ENCODE measurements at regions not wholly inside any gene's neighbourhood (a gene's known extent, or its start where the extent isn't known, plus 50 kb on each side); places are given as distances from the start of the nearest gene placed in this dataset.

DNA sequence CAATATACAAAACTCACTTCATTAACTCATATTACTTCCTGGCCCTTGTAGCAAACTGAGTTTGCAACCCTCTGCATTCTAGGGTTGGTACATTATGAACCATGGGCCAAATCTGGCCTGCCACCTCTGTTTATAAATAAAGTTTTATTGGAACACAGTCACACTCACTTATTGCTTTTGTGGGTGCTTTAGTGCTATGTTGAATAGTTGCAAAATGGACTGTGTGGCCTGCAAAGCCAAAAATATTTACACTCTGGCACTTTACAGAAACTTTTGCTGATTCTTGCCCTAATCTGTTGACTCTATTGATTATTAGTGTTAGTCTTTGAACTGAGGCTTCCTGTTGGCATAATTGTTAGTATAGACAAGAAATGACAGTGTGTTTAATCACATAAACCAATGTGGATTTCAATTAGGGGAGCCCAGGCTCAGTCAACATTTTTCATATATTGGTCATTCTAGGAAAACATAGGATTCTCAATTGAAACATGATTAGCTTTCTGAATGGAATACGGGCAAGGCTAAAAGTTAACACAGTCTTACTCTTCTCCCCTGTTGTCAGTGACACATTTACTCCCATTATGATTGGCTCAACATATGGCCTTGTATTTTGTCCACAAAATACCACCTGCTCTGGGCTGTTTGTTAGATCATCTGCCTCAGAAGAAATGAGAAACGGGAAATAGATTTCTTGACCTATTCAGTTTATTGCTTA, 241.9 kb upstream of the ZFP64 start (continued):
- no peak; the same call in 1 of the 2 replicates for TF ChIP-seq ZKSCAN8 (CRISPR knock-in tag; IDR thresholded peaks at IDR 0.05; ENCODE audit: borderline replicate concordance)
- TF ChIP-seq TP53 (CRISPR knock-in tag; conservative IDR thresholded peaks at IDR 0.05): no peak
- TF ChIP-seq KLF15 (CRISPR knock-in tag; IDR thresholded peaks at IDR 0.05; ENCODE audit: borderline replicate concordance): no peak
- TF ChIP-seq ZNF44 (CRISPR knock-in tag; IDR thresholded peaks at IDR 0.05): no peak
- TF ChIP-seq, protein P1, sequence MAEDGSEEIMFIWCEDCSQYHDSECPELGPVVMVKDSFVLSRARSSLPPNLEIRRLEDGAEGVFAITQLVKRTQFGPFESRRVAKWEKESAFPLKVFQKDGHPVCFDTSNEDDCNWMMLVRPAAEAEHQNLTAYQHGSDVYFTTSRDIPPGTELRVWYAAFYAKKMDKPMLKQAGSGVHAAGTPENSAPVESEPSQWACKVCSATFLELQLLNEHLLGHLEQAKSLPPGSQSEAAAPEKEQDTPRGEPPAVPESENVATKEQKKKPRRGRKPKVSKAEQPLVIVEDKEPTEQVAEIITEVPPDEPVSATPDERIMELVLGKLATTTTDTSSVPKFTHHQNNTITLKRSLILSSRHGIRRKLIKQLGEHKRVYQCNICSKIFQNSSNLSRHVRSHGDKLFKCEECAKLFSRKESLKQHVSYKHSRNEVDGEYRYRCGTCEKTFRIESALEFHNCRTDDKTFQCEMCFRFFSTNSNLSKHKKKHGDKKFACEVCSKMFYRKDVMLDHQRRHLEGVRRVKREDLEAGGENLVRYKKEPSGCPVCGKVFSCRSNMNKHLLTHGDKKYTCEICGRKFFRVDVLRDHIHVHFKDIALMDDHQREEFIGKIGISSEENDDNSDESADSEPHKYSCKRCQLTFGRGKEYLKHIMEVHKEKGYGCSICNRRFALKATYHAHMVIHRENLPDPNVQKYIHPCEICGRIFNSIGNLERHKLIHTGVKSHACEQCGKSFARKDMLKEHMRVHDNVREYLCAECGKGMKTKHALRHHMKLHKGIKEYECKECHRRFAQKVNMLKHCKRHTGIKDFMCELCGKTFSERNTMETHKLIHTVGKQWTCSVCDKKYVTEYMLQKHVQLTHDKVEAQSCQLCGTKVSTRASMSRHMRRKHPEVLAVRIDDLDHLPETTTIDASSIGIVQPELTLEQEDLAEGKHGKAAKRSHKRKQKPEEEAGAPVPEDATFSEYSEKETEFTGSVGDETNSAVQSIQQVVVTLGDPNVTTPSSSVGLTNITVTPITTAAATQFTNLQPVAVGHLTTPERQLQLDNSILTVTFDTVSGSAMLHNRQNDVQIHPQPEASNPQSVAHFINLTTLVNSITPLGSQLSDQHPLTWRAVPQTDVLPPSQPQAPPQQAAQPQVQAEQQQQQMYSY (CRISPR knock-in tag; IDR thresholded peaks at IDR 0.05): no peak
- TF ChIP-seq, protein P2, sequence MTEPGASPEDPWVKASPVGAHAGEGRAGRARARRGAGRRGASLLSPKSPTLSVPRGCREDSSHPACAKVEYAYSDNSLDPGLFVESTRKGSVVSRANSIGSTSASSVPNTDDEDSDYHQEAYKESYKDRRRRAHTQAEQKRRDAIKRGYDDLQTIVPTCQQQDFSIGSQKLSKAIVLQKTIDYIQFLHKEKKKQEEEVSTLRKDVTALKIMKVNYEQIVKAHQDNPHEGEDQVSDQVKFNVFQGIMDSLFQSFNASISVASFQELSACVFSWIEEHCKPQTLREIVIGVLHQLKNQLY (CRISPR knock-in tag; IDR thresholded peaks at IDR 0.05): peak; percentile 76; the same call in 1 of the 2 replicates
- no peak for TF ChIP-seq PRMT3 (CRISPR knock-in tag; IDR thresholded peaks at IDR 0.05; ENCODE audit: borderline replicate concordance, low read depth)
- TF ChIP-seq IRF2 (CRISPR knock-in tag; IDR thresholded peaks at IDR 0.05): peak; percentile 74; the same call in 1 of the 2 replicates
- peak; percentile 57 for TF ChIP-seq HDAC1 (CRISPR knock-in tag; IDR thresholded peaks at IDR 0.05)
- TF ChIP-seq, protein P3, sequence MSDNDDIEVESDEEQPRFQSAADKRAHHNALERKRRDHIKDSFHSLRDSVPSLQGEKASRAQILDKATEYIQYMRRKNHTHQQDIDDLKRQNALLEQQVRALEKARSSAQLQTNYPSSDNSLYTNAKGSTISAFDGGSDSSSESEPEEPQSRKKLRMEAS (IDR thresholded peaks at IDR 0.05): no peak; the same call in 1 of the 2 replicates
- TF ChIP-seq ZNF282 (IDR thresholded peaks at IDR 0.05; ENCODE audit: partially characterized antibody): no peak
- no peak for TF ChIP-seq SIX1 (CRISPR knock-in tag; IDR thresholded peaks at IDR 0.05; ENCODE audit: borderline replicate concordance)
- no peak for TF ChIP-seq ZNF451 (CRISPR knock-in tag; IDR thresholded peaks at IDR 0.05)
- no peak for TF ChIP-seq XRCC5 (optimal IDR thresholded peaks at IDR 0.05; ENCODE audit: low read length)
- TF ChIP-seq ZMYM3 (CRISPR knock-in tag; IDR thresholded peaks at IDR 0.05): peak; percentile 48; the same call in 1 of the 2 replicates
- TF ChIP-seq ZFX (CRISPR knock-in tag; IDR thresholded peaks at IDR 0.05; ENCODE audit: low read depth): peak; percentile 42
- no peak for TF ChIP-seq PTBP1 (IDR thresholded peaks at IDR 0.05; ENCODE audit: low read depth, low read length, poor library complexity, severe bottlenecking)
- TF ChIP-seq, protein P4, sequence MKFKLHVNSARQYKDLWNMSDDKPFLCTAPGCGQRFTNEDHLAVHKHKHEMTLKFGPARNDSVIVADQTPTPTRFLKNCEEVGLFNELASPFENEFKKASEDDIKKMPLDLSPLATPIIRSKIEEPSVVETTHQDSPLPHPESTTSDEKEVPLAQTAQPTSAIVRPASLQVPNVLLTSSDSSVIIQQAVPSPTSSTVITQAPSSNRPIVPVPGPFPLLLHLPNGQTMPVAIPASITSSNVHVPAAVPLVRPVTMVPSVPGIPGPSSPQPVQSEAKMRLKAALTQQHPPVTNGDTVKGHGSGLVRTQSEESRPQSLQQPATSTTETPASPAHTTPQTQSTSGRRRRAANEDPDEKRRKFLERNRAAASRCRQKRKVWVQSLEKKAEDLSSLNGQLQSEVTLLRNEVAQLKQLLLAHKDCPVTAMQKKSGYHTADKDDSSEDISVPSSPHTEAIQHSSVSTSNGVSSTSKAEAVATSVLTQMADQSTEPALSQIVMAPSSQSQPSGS (CRISPR knock-in tag; IDR thresholded peaks at IDR 0.05): peak; percentile 32; the same call in 1 of the 2 replicates
- no peak for TF ChIP-seq IKZF1 (IDR thresholded peaks at IDR 0.05)
- TF ChIP-seq ZNF761 (CRISPR knock-in tag; conservative IDR thresholded peaks at IDR 0.05): no peak
- no peak for TF ChIP-seq ZNF703 (CRISPR knock-in tag; IDR thresholded peaks at IDR 0.05; ENCODE audit: borderline replicate concordance)
- TF ChIP-seq ZNF564 (CRISPR knock-in tag; IDR thresholded peaks at IDR 0.05): no peak
- TF ChIP-seq, protein P5, sequence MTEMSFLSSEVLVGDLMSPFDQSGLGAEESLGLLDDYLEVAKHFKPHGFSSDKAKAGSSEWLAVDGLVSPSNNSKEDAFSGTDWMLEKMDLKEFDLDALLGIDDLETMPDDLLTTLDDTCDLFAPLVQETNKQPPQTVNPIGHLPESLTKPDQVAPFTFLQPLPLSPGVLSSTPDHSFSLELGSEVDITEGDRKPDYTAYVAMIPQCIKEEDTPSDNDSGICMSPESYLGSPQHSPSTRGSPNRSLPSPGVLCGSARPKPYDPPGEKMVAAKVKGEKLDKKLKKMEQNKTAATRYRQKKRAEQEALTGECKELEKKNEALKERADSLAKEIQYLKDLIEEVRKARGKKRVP (CRISPR knock-in tag; IDR thresholded peaks at IDR 0.05): peak in 1 of 2 experiments; percentile 60; a peak in 2 of 4 replicates
- TF ChIP-seq ATF7 (IDR thresholded peaks at IDR 0.05): no peak
- no peak for TF ChIP-seq ATF7 (CRISPR knock-in tag; IDR thresholded peaks at IDR 0.05)
